Cardiac fibroblast (primary cell): ENCODE measurements at regions not wholly inside any gene's neighbourhood (a gene's known extent, or its start where the extent isn't known, plus 50 kb on each side); places are given as distances from the start of the nearest gene placed in this dataset.

ENCODE experiments used
- DNase-seq, 2 donors: peaks; one replicate each; pipeline versions ENCODE4 v3.0.0 to v3.0.0-alpha.2; 2010; ENCODE audit warnings: low read depth in 2 of 2
- H3K4me3 ChIP-seq, 2 donors: replicated peaks in 1 of 2; 1 replicate in 1 of 2; 2 replicates in 1 of 2; pipeline ENCODE4 v1.5.1; 2011; ENCODE audit warnings: low read depth in 2 of 2, low read length in 2 of 2, mild to moderate bottlenecking in 2 of 2, moderate library complexity in 1 of 2
- TF ChIP-seq, protein P1 (sequence below): IDR thresholded peaks from one replicate; pipeline ENCODE4 v1.5.1; 2011; ENCODE audit warnings: low read depth, mild to moderate bottlenecking, low read length, inconsistent platforms

DNA sequence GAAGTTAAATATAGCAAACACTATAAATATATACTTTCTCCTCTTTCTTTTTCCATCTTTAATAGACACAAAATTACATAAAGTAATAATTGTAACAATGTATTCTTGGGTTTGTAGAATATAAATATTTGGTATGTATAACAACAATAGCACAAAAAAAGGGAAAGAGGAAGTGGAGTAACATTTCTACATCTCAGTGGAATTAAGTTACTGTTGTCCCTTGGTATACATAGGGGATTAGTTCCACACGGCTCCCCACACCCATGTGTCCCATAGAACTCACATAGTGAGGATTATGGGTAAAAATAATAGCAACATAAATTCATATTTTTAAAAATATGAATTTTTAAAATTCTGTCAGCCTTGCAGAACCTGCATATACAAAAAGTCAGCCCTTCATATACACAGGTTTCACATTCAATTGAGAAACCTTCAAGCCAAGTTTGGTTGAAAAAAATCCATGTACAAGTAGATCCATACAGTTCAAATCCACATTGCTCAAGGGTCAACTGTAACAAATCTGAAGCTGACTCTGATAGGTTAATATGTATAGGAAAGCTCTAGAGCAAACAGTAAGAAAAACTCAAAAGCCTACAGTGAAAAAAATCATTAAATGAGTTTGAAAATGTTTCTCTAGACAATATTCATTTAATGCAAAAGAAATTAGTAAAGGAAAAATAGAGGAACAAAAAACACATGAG lies 92.4 kb downstream of the HYCC1 start:
- H3K4me3 ChIP-seq: no peak overlapping the region
- DNase-seq: no peak
- TF ChIP-seq, protein P1, sequence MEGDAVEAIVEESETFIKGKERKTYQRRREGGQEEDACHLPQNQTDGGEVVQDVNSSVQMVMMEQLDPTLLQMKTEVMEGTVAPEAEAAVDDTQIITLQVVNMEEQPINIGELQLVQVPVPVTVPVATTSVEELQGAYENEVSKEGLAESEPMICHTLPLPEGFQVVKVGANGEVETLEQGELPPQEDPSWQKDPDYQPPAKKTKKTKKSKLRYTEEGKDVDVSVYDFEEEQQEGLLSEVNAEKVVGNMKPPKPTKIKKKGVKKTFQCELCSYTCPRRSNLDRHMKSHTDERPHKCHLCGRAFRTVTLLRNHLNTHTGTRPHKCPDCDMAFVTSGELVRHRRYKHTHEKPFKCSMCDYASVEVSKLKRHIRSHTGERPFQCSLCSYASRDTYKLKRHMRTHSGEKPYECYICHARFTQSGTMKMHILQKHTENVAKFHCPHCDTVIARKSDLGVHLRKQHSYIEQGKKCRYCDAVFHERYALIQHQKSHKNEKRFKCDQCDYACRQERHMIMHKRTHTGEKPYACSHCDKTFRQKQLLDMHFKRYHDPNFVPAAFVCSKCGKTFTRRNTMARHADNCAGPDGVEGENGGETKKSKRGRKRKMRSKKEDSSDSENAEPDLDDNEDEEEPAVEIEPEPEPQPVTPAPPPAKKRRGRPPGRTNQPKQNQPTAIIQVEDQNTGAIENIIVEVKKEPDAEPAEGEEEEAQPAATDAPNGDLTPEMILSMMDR: no peak

DNA sequence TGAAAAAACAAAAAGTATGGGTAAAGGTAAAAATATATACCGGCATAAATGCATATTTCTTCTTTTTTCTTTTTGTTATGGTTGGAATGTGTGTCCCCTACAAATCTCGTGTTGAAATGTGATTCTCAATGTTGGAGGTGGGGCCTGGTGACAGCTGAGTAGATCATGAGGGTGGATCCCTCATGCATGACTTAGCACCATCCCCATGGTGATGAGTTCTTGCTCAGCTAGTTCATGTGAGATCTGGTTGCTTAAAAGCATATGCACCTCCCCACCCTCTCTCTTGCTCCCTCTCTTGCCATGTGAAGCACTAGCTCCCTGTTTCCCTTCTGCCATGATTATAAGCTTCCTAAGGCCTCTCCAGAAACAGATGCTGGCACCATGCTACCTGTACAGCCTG lies 93.3 kb downstream of the HYCC1 start:
- TF ChIP-seq, protein P1: no peak
- peak in 1 of 2 donors; percentile 38 for DNase-seq
- no peak overlapping the region for H3K4me3 ChIP-seq

DNA sequence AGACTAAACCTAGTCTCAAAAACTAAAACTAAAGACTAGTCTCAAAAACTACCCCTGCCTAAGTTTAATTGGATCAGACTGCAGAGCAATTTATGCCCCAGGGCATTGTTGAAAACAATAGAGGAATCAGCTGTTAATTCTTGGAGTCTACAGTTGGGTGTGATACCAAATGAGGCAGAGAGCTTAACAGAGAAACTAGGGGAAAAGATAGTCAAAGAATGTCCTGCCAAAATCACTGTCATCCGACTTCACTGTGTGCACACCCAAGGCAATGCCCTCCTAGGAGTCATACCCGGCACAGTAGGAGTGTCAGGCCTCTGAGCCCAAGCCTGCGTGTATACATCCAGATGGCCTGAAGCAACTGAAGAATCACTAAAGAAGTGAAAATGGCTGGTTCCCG lies 90.5 kb upstream of the TOMM7 start:
- TF ChIP-seq, protein P1: no peak
- DNase-seq: no peak
- no peak overlapping the region for H3K4me3 ChIP-seq

DNA sequence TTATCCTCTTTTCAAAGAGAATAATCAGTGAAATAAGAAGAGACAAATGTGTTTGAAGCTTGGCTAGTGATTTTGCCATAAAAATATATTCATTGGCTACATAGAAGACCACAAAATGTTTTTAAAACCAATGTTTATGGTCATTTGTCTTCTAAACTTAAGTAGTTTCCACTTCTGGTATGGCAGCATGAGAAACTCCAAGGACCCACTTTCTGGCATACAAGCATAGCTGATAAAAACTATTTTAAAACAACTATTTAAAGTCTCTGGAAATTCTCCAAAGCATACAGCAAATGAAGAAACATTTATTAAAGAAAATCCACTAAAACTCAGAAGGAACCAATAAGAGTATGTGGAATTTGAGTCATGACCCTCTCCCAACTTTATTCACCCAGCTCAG lies 89.2 kb upstream of the TOMM7 start:
- no peak overlapping the region for H3K4me3 ChIP-seq
- TF ChIP-seq, protein P1: no peak
- peak in 1 of 2 donors; percentile 10 for DNase-seq

DNA sequence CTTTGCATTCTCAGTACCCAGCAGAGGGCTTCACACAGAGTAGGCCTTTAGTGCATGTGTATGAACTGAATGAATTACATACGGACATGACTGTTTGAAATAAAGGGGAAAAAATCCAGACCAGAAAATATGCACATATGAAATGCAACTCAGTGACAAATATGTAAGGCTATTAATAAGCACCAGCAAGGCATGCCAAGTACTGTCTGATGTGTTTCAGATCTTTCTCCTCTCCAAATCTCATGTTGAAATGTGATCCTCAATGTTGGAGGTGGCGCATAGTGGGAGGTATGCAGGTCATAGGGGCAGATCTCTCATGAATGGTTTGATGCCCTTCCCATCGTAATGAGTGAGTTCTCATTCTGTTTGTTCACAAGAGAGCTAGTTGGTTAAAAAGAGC lies 87.3 kb upstream of the TOMM7 start:
- no peak for DNase-seq
- H3K4me3 ChIP-seq: no peak overlapping the region
- TF ChIP-seq, protein P1: no peak

DNA sequence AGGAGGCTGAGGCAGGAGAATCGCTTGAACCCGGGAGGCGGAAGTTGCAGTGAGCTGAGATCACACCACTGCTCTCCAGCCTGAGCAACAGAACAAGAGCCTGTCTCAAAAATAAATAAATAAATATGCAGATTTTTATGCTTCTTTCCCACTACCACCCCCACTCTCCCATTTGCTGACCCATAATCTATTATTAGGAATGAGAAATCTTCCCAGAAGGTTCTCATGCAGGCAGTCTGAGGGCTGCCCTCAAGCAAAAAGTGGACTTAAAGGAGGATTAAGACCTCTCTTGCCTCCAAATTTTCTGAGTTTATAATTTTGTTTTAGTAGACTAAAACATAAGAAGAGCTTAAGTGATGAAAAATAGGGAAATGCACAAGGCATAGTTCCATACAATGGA lies 85.2 kb upstream of the TOMM7 start:
- no peak for DNase-seq
- TF ChIP-seq, protein P1: no peak
- no peak overlapping the region for H3K4me3 ChIP-seq

DNA sequence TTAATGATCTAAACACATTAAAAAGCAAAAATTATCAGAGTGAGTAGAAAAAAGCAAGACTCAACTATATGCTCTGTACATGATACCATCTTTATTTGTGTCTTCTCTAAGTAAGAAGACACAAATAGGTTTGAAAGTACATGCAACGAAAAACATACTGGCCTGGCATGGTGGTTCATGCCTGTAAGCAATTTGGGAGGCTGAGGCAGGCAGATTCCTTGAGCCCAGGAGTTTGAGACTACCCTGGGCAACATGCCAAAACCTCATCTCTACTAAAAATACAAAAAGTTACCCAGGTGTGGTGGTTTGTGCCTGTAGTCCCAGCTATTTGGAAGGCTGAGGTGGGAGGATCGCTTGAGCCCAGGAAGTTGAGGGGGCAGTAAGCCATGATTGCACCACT lies 78.1 kb upstream of the TOMM7 start:
- no peak overlapping the region for H3K4me3 ChIP-seq
- TF ChIP-seq, protein P1: no peak
- DNase-seq: no peak
